ENCODE measurements at regions not wholly inside any gene's neighbourhood (a gene's known extent, or its start where the extent isn't known, plus 50 kb on each side); places are given as distances from the start of the nearest gene placed in this dataset.

- TF ChIP-seq CTCF (IDR thresholded peaks at IDR 0.05): no peak
- TF ChIP-seq POLR2A (IDR thresholded peaks at IDR 0.05): no peak
Measured at GRCh38 chr1:45272913-45273371, 53.8 kb upstream of the HPDL start.

Data from heart left ventricle (tissue), 13 donors.